Left lobe of liver (tissue), 2 donors: ENCODE measurements at regions not wholly inside any gene's neighbourhood (a gene's known extent, or its start where the extent isn't known, plus 50 kb on each side); places are given as distances from the start of the nearest gene placed in this dataset.
"Not testable (repeated sequence)": the region's sequence is repeated elsewhere in the genome, so short reads cannot be mapped to it uniquely, and the experiment has no call there.

ENCODE experiments used
- ATAC-seq: fragments of 200-7000 bp; cut with Tn5 transposase; one replicate; pipeline ENCODE4 v1.9.1; 2020; ENCODE audit warnings: mild to moderate bottlenecking, moderate library complexity
- DNase-seq: peaks from one replicate; pipeline ENCODE4 v3.0.0-alpha.2; 2020; ENCODE audit warnings: low spot score
- donor health status: DM: no; HTN: no; CAD: no; lungs with moderate emphysema.
- donor health status: DM: no; HTN: yes; CAD: no.

DNA sequence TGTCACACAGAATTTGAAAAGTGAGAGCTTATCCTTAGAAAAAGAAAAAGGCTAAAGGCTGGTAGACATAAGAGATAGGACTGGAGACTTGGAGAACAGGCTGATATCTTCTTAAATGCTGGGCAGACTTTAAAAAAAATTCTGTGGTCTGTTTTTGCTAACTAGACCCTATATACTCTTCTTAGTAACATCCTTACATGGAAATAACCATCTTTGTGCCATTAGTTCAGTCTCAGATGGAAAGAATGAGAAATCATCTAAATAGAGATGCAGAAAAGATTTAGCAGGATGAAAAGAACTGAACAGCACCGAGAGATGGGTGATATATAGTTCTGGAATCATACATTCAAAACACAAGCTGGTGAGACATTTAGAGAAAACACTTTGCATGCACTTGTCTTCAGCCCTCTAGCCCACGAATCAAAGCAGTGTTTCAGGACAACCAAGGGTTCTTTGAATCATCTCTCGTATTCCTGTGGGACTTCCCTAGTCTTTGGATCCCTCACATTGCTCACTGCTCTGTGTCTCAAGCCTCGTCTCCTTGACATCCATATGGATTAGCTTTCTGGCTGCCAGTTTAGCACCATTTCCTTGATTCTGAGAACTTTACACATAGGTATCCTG is 93.0 kb upstream of the LYSMD4 start:
- ATAC-seq: no peak
- DNase-seq: no peak

DNA sequence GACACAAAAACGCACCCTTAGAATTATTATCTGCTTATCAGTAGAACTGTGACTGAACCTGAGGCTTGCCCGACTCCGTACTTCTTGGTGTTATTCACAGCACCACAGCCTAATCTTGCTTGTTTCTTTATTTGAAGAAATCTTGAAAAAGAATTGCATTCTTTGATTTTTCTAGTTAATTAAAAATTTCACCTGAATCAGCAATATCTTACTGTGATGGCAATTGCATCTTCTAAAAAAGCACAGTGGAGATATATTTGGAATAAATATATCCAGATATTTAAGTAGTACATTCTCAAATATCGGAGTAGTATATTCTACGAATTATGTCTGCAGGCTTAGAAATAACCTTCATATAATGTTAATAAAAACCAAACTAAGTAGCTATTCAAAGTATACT is 90.1 kb upstream of the LYSMD4 start:
- ATAC-seq: no peak
- no peak for DNase-seq

DNA sequence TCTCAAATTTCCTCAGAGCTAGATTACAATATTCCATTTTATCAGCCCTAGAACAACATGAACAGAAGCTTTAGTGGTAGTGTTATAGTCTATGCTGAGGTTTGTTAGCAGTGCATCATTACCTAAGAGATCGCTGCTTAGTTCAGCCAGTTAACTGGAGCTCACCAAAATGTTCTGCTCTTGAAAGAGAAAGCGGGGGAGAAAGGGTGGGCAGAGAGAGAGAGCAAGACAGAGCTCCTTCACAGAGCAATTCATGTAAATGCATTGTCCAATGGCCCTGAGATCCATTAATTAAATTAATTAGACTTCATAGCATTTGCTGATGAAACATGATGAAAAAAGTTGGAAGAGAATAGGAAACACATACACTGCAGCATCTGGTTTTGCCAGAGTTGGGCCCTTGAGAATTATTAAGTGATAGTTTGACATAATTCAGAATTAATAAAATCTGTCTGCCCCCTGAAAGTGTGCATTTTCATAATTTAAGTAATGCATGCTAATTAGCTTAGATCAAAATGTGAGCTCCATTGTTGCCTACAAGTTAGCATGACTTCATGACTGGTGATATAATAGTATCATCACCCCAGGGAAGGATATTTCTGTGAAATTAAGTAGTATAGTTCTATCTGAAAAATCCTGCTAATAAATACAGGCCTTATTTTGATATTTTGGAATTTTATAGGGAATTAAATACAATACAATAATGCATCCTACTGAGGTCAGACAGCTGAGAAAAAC is 86.9 kb upstream of the LYSMD4 start:
- ATAC-seq: no peak
- no peak for DNase-seq

DNA sequence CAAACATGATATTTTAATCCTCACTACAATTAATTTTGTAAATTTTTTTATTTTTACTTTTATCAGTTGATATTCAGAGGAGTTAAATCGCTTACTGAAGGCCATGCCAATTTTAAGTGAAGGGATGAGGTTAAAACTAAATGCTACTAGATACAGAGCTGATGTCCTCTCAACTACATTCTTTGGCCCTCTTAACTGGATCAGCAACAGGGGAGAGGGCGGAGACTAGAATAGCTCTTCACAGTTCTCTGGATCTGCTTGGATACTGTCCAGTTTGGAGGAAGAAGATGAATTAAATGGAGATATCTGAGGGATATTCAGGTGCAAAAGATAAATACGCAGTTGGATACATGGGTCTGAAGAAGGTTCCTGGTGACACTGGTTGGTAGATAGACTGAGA is 85.6 kb upstream of the LYSMD4 start:
- no peak for ATAC-seq

DNA sequence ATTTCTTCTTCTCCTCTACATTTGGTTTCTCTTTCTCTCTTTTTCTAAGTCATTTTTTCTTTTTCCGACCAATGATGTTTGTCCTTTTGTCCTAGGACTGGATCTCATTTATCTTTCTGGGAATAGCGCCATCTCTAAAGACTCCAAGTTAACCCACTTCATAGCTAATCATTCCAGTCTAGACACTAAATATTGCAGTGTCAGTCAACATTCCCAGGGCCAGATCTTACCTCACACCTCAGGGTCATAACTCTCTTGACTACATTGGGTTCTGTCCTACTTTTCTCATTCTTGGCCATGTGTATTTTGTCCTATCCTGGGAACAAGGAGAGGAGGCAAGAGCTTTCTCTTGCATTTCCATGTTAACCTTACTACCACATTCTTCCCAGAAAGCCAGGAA is 83.6 kb upstream of the LYSMD4 start:
- ATAC-seq, DNase-seq: not testable (repeated sequence)

More for the DNA sequence above, 85.6 kb upstream of the LYSMD4 start:
- DNase-seq: no peak

DNA sequence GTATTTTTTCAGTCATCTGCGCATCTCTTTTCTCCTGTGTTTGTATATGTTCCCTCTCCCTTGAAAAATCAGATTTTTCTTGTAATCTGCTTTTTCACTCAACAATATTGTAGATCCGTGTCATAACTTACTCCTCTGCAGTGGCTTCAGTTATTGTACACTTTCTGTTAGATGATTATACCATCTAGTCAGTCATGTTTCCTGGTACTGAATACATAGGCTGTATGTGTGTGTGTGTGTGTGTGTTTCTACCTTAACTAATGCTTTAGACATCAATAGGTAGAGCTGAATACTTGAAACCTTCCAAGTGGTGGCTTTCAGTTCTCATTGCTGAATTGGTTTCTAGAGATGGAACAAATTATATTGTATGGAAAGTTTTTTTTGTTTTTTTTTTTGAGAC is 77.4 kb upstream of the LYSMD4 start:
- not testable (repeated sequence) for ATAC-seq, DNase-seq

DNA sequence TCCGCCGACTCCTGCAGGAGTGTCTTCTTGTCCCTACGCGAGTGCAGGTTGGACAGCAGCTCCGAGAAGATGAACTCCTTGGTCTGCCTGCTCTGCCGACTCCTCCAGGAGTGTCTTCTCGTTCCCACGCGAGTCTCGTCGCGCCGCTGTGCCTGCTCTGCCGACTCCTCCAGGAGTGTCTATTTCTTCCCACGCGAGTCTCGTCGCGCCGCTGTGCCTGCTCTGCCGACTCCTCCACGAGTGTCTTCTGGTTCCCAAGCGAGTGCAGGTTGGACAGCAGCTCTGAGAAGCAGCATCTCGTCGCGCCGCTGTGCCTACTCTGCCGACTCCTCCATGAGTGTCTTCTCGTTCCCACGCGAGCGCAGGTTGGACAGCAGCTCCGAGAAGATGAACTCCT is 66.6 kb upstream of the LYSMD4 start:
- ATAC-seq, DNase-seq: not testable (repeated sequence)

DNA sequence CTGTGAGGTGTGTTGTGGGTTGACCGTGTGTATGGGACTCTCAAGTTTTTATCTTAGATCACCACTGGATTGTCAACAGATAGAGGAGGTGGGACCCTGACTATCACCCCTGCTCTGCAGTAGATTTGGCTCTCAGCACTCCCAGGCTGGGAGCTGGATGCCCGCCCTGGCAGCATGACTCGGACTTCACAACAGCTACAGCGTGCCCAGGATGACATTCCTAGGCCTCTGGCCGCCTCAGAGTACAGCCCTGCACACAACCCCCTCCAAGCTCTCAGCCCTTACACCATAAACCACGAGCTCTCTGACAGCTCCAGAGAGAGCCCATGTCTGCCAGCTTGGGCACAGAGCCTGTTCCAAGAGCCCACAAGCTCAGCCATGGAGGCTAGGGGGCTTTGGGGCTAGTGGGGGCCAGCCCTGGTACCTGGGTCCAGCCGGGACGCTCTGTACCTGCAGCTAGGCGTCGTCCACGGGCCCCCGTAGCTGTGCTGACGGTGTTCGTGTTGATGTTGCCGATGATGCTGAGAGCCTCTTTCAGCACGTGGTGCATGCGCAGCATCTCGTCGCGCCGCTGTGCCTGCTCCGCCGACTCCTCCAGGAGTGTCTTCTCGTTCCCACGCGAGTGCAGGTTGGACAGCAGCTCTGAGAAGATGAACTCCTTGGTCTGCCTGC is 66.1 kb upstream of the LYSMD4 start:
- ATAC-seq, DNase-seq: not testable (repeated sequence)

DNA sequence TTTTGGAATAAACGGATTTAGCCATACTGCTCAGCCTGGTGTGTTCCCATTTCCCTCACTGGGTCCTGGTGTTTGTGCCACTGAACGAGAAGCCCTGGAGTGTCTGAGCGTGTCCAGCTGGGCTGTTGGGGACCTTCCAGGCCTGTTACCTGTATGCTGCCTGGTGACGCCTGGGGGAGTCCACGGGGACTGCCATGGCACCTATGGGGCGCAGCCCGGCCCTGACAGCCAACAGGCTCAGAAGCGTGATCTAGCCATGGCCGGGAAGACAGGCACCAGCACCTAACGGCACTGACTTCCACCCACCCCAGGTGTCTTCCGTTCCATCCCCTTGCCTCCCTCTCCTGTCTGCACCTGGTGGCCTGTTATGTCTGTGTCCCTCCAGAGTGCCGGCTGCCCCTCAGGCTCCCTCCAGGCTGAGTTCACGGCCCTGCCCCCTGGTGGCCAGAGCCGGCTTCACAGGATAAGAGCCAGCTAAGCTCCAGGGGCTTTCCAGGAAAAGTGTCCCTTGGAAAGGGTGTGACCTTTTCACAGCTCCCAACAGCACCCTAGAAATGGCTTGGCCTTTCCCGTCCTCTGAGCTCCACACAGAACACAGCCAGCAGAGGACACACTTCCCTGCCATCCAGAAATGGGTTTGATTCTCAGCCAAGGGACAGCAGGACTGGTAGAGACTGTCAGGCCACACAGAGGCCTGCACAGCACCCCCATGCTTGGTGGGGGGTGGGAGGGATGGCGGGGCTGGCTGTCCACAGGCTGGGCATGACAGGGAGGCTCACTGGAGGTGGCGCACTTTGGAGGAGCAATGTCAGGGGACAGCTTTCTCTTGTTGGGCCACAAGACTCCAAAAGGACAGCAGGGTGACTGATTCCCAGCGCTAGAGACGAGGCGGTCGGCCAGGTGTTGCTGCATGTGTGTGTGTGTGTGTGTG is 64.0 kb upstream of the LYSMD4 start:
- ATAC-seq, DNase-seq: not testable (repeated sequence)

DNA sequence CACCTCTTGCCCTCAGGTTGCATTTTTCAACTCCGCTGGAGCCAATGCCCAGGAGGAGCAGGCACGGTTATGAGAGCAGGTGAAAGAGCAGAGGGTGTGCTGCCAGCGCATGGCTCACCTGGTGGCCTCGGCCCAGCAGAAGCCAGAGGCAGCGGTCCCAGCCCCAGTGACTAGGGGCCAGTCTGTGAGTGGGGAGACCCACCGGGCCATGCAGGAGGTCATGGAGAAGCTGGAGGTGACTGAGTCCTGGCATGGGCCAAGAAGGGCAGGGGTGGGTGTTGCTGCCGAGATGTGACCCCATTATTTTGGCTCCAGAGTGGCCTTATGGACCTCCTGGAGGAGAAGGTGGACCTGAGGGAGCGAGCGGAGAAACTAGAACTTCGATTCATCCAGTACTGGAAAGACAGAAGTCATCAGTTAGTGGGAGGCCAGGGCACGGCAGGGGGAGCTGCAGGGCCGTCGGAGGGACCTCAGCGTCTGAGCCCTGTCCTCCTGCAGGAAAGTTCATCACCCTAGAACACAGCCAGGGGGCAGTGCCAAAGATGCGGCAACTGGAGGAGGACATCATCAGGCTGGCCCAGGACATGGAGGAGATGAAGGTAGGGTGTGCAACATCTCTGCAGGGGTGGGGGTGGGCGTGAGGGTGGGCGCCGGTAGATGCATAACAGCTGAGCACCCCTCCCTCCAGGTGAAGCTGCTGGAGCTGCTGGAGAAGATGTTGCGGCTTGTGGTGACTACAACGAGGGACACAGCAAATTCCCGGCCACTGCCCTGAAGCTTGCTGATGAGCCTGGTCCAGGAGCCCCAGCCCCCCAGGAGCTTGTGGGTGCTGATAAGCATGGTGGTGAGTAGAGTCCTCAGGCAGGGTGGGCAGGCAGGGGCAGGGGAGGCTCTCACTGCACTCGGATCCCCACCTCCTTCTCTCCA is 58.9 kb upstream of the LYSMD4 start:
- DNase-seq, ATAC-seq: not testable (repeated sequence)

DNA sequence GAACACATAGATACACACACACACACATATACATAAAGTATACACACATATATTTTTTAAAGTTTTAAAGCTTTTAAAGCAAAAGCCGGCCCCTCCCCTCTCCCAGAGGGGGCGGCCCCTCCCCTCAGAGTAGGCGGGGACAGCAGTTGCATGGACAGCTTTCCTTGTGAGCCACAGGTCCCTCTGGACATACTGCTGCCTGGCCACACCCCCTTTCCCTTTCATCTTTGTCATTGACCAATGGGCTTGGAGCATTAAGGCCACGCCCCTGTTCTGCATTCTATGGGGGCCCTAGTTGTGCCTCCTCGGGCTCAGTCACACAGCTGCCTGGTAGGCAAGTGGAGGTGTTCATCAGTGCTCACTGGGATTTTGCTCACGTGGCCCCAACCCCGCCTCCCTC is 57.5 kb upstream of the LYSMD4 start:
- not testable (repeated sequence) for ATAC-seq, DNase-seq

DNA sequence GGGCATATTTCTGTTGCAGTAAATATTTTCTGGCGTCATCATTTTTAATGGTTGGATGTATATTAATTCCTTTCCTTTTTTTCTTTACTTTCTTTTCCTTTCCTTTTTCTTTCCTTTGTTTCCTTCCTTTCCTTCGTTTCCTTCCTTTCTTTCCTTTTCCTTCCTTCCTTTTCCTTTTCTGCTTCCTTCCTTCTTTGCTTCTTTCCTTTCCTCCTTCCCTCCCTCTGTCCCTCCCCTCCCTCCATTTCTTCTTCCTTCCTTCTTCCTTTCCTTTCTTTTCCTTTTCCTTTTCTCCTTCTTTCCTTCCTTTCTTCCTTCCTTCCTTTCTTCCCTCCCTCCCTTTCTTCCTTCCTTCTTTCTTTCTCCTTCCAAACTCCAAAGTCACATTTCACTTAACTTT is 54.9 kb upstream of the LYSMD4 start:
- ATAC-seq: no peak

DNA sequence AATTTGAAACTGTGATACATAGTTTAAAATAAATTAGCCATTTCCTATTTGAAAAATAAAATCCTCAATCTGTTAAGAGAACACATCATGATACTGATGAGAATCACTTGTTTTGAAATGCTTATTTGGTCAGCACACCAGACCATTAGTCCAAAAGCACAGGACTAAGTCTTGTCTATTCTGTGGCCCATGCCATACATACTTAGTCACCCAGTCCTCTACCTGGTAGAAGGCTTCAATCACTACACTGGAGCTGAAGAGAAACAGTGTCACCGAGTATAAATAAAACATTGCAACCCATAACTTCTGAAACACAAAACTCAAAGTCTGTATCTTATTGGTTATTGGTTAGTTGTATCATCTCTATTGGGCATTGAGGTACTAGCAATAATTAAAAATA is 51.6 kb upstream of the LYSMD4 start:
- DNase-seq: not testable (repeated sequence)

More for the DNA sequence above, 54.9 kb upstream of the LYSMD4 start:
- no peak for DNase-seq

DNA sequence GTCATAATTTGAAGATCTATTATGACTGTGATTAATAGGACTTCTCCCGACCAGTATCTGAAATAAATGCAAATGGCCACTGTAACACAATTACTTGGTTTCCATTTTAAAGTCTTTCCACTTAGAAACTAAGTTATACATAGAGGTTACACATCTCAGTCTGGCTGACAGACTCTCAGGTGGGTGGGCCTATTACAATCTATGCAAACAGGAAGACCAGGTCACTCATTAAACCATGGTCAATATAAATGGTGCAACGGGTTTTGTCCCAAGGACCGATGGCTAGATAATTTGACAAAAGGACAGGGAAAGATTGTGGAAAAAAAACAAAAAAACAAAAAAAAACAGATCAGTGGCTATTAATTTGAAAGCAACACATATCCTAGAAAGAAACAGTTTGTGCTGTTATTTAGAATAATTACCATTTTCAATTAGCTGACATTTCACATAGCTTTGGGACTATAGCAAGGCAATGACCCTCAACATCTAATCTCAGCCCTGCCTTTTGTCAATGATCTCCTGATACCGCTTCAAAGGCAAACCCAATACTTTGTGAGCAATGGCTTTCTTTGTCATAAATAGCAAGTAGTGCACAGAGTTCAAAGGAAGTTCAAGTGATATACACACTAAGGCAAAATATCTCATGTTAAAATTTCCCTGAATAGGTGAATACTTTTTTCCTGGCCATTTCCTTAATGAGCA is 50.8 kb upstream of the LYSMD4 start:
- ATAC-seq: peak; percentile 28
- DNase-seq: not testable (repeated sequence)

More for the DNA sequence above, 51.6 kb upstream of the LYSMD4 start:
- ATAC-seq: not testable (repeated sequence)
